GM21717 (cell line): ENCODE measurements at regions not wholly inside any gene's neighbourhood (a gene's known extent, or its start where the extent isn't known, plus 50 kb on each side); places are given as distances from the start of the nearest gene placed in this dataset.

Experiments used
- ATAC-seq: cut with Tn5 transposase; IDR thresholded peaks from one replicate; pipeline ENCODE4 v1.9.1; 2021; ENCODE audit warnings: mild to moderate bottlenecking, moderate library complexity; ENCODE audit not compliant: unreplicated experiment

- no peak for ATAC-seq
These were observed 213.6 kb upstream of the CDH5 start for GRCh38 chr16:66152823-66153393.

DNA sequence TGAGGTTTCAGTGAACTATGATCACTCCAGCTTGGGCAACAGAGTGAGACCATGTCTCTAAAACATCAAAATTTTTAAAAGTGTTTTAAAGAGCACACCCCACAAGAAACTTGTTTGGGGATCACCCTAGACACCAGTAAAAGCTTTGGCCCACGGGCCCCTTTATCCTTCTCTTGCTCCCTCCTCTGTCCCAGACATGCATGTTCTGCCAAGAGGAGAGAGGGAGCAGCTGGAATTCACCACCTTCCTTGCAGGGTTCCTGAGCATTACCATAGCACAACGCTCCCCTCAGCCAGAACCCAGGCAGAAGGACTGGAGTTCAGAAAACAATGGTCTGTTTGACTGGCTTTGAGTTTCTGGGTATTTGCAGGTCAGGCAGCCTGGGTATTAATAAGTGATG, 214.3 kb upstream of the CDH5 start:
- no peak for ATAC-seq

- no peak for ATAC-seq
These were observed 215.6 kb upstream of the CDH5 start for GRCh38 chr16:66150698-66151482.

DNA sequence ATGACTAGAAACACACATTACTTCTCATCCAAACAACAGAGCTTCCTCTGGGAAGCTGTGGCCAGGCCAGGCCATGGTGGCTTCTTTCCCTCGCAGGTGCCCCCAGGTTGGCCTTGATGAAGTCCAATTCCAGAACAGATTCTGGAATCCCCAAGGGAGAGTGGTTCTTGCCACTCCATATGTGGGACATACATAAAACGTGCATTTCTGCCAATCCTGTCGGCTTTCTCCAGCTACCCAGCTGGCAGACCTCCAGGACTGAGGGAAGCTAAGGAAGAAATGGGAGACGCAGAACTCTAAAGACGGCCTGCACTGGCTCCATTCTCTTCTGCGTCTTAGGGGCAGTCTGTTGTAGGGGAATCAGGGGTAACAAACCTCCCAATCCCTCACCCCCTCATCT, 219.2 kb upstream of the CDH5 start:
- ATAC-seq: no peak

GRCh38 chr16:66146798-66147197, 219.7 kb upstream of the CDH5 start:
- no peak for ATAC-seq

DNA sequence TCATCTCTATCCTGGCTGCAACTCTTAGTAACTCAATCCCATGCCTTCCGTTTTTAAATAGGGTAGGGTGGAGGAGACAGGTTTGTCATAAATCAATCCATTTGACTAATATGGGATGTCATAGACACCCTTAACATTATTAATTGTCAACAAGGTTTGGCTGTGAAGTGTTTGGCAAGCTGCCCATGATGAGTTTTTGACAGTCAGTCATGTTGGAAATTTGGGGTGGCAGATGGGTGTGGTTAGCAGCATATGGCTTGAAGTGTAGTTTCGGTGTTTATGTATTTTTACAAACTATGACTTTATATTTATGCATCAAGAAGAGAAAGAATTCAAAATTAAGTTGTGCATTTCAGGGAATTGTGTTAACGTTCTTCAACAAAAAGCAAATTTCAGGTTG, 221.8 kb upstream of the CDH5 start:
- no peak for ATAC-seq

DNA sequence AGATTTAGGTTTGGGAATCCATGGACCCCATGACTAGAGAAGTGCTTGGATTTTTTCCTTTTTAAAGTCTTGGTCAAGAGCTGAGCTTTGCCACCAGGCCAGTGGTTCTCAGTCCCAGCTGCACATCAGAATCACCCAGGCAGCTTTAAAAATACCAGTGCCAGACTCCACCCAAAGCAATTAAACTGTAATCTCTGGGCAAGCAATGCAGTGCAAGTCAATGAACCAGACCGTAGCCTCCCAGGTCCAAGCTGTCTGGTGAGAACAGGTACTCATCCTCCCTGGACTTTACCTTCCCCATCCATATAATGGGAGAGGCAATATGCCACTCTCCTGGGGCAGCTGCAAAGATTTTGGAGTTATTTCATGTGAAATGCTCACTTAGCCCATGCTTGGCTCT, 223.1 kb upstream of the CDH5 start:
- ATAC-seq: no peak

- no peak for ATAC-seq
These were observed 224.6 kb upstream of the CDH5 start for GRCh38 chr16:66141885-66142284.

DNA sequence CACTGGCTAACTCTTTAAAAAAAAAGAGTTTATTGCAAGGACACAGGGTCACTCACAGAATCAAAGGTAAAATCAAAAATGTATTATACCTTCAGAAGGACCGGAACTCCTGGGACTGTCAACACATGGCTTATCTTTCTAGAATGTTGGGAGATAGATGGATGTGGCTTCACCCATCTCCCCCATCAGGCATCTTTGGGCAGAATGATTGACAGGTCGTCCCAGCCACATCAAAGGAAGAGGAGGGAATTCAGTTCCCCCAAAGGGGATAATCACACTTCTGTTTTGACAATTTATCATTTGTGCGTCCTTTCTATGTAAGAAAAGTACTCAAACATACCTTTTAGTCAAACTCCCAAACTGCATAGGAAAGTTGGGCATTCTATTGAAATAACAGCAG, 228.6 kb upstream of the CDH5 start:
- ATAC-seq: no peak

DNA sequence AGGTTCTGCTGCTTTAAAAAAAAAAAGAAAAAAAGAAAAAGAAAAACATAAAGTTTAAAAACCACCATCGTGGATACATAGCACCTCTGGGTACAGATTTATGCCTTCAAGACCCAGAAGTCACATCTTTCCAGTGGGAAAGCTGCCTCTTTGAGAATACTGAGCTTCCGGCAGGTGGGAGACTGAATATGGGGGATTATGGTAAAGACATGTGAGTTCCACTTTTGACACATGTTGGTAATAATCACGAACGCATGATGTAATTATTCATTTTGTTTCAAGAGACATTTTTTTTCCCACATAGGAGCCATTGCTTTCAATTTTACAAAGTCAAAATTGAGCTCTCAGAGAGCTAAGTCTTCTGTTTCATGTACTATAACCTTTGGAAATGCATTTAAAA, 229.7 kb upstream of the CDH5 start:
- ATAC-seq: no peak

DNA sequence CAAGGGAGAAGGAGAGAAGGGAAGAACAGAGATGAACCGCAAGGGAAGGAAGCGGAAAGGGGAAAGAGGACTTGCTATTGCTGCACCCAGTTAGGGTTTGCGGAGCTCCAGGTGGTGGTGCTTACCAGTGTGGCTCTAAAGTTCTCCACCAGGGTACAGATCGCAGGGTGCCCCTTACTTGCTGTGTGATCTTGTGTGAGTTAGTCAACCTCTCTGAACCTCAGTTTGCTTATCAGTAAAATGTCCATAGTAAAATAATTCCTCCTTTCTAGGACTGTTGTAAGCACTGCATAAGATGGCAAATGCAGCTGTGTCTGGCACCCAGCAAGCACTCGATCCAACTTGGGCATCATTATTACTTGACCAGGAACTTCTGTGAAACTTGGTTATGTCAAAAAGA, 230.7 kb upstream of the CDH5 start:
- no peak for ATAC-seq

GRCh38 chr16:66135421-66135831, 231.1 kb upstream of the CDH5 start:
- no peak for ATAC-seq

GRCh38 chr16:66134875-66135274, 231.6 kb upstream of the CDH5 start:
- no peak for ATAC-seq

DNA sequence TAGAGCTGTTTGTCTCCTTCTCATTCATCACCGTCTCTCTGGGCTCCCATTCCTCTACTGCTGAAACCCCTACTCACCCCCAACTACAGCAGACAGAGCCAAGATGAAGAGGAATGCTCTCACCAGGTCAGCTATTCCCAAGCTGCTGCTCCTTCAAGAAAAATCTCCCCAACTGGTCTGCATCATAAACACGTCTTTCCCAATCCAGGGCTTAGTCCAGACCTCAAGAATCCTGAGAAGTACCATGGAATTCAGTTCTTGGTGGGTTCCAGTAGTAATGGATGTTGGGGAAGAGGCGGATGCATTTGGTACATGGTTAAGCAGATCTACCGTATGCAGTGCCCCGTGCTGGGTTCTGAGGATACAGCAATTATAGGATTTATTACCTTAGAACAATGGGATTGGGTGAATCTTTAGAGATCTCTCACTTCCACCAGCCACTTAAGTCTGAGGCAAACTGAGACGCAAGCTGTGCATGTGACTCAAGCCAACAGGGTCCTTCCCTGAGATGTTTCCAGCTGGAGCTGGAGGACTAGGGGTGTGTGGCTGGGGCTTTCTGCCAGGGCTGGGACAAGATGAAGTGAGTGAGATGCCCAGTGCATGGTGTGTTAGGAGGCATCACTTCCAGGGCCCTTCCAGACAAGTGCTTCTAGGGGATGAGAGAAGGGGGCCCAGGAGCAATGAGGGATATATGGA, 232.7 kb upstream of the CDH5 start:
- ATAC-seq: no peak

GRCh38 chr16:66131895-66132294, 234.6 kb upstream of the CDH5 start:
- no peak for ATAC-seq

GRCh38 chr16:66131156-66131807, 235.2 kb upstream of the CDH5 start:
- ATAC-seq: no peak

GRCh38 chr16:66130296-66130905, 236.1 kb upstream of the CDH5 start:
- no peak for ATAC-seq

GRCh38 chr16:66129196-66129595, 237.3 kb upstream of the CDH5 start:
- ATAC-seq: no peak

- ATAC-seq: no peak
These were observed 238.1 kb upstream of the CDH5 start for GRCh38 chr16:66128371-66128770.

DNA sequence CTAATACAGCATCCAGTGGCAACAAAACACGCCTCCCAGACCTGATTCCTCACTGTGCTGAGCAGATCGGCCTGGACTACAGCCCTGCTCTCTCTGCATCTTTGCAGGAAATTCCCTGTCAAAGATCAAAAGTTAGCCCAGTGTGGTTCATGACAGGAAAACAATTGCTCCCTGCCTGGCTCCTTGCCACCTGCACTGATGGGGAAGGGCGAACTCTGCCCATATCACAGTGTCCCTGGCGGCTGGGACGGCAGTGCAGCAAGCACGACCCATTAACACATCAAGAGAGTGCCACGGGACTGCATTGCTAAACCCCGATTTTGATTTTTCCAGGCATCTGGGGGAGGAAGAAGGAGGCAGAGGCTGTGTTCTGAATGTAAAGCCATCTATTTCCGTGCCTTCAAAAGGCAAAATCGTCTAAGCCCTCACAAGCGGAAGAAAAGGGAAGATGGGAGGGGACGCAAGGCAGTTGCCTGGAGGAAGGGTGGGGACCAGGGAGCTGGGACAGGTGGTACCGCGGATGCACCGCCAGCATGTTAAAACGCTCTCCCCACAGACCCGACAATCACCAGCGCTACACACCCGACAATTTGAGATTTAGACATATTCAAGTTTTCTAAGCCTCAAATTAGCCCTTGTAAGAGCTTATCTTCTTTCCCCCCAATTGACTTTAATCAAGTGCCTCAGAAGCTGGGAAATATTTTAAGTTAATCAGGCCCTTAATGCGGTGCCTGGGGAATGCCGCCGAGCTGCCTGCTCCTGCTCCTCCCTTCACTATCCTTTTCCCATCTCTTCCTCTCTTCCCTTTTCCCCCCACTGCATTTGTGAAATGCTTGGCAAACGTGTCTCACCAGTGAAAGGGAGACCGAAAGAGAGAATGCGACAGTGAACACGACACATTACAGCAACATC, 238.8 kb upstream of the CDH5 start:
- no peak for ATAC-seq
